HL-60 (cell line): ENCODE measurements at regions not wholly inside any gene's neighbourhood (a gene's known extent, or its start where the extent isn't known, plus 50 kb on each side); places are given as distances from the start of the nearest gene placed in this dataset.

Experiments
- GABPA ChIP-seq: IDR thresholded peaks from 2 replicates; pipeline ENCODE4 v1.6.1; 2012; ENCODE audit warnings: low read depth
- POLR2AphosphoS5 ChIP-seq: IDR thresholded peaks from 2 replicates; pipeline ENCODE4 v1.6.1; 2012; ENCODE audit warnings: low read depth
- REST ChIP-seq: IDR thresholded peaks from 2 replicates; pipeline ENCODE4 v1.6.1; 2012; ENCODE audit warnings: low read depth; ENCODE audit not compliant: insufficient replicate concordance
- TF ChIP-seq, protein P1 (sequence below): IDR thresholded peaks from one replicate; pipeline ENCODE4 v1.5.1; 2011; ENCODE audit warnings: low read length, control low read depth, inconsistent platforms; ENCODE audit not compliant: insufficient read depth

GRCh38 chr2:8628179-8628865 lies 53.5 kb upstream of the ID2 start:
- TF ChIP-seq, protein P1, sequence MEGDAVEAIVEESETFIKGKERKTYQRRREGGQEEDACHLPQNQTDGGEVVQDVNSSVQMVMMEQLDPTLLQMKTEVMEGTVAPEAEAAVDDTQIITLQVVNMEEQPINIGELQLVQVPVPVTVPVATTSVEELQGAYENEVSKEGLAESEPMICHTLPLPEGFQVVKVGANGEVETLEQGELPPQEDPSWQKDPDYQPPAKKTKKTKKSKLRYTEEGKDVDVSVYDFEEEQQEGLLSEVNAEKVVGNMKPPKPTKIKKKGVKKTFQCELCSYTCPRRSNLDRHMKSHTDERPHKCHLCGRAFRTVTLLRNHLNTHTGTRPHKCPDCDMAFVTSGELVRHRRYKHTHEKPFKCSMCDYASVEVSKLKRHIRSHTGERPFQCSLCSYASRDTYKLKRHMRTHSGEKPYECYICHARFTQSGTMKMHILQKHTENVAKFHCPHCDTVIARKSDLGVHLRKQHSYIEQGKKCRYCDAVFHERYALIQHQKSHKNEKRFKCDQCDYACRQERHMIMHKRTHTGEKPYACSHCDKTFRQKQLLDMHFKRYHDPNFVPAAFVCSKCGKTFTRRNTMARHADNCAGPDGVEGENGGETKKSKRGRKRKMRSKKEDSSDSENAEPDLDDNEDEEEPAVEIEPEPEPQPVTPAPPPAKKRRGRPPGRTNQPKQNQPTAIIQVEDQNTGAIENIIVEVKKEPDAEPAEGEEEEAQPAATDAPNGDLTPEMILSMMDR = no peak
- no peak for TF ChIP-seq GABPA
- TF ChIP-seq POLR2AphosphoS5 = no peak
- no peak for TF ChIP-seq REST
